NOMO-1 treated with DMSO at 0.1 percent for 48 hours (cell line): ENCODE measurements at regions not wholly inside any gene's neighbourhood (a gene's known extent, or its start where the extent isn't known, plus 50 kb on each side); places are given as distances from the start of the nearest gene placed in this dataset.
"Not testable (repeated sequence)": the region's sequence is repeated elsewhere in the genome, so short reads cannot be mapped to it uniquely, and the experiment has no call there.

Experiments
- DNase-seq: peaks from one replicate; lab custom pipeline; 2025; ENCODE audit not compliant: unreplicated experiment; lab: John Stamatoyannopoulos, UW

DNA sequence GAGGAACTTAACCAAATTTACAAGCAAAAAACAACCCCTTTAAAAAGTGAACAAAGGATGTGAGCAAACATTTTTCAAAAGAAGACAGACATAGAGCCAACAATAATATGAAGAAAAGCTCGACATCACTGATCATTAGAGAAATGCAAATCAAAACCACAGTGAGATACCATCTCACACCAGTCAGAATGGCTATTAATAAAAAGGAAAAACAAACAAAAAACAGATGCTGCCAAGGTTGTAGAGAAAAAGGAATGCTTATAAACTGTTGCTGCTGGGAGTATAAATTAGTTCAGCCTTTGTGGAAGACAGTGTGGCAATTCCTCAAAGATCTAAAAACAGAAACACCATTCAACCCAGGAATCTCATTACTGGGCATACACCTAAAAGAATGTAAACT is 527.8 kb upstream of the PTCHD4 start:
- DNase-seq = not testable (repeated sequence)

GRCh38 chr6:48630511-48630910 is 519.5 kb upstream of the PTCHD4 start:
- DNase-seq = no peak

DNA sequence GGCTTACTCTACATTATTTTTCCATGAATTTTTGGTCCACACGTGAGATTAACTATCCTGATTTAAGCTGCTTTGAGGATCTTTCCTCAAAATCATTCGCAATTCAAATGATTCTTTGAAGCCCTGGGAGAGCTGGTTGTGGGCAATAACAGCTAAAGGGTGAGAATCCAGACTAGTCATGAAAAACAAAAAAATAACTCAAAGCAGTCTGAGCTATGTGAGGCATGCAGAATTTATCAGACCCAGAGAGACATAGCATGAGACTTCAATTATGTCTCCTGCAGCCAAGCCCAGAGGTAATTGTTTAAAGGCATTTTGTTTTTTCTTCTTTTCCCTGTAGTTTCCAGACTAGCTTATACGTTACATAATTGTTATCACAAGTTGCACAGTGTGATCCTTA is 517.3 kb upstream of the PTCHD4 start:
- no peak for DNase-seq

DNA sequence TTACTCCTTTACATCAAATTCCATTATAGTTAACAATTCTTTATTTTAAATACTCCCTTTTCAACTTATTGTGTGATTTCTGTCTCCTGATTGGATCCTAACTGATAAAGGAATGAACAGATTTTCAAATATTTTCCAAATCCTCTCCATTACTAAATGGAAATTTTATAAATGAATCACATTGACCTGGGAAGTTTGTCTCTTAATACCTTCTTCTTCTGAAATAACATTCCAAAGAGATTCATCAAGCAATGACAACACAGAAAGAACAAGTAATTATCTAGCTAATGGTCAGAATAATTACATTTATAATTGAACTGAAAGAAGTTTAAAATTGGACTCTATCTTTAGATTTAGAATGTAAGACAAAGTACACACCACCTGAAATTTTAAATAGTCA is 515.4 kb upstream of the PTCHD4 start:
- DNase-seq = no peak

DNA sequence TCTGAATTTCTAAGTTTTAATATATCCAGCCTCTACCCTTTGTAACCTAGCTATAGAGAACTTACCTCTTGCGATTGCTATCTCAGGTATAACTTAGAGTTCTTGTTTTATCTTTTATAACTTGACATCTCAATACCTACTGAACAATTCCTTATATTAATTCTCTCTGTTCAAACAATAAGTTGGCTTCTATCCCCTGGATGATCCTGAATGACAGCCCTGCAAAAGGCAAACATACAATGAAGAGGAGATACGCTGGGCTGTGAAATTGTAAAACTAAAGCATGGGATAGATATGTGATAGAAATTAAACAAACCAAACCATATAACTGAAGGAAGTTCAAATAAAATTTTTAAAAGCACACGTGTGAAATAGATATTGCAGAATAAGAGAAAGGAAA is 513.6 kb upstream of the PTCHD4 start:
- no peak for DNase-seq

DNA sequence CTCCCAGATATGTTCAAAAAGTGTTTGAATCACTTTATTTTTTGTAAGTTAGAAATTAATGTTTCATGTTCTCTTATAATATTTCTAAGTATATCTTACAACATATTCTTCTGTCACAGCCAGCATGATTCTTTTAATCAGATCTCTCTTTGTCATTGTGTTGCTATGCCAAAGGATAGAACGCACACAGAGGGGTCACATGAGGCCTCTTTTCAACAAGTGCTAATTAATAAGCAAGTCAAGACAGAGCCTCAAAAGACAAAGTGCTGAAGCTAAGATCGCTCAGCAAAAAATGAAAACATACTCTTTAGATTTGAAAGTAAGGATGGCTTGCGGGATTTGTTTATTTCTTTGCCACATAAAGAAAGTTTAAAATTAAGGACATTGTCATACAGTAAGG is 508.8 kb upstream of the PTCHD4 start:
- no peak for DNase-seq

DNA sequence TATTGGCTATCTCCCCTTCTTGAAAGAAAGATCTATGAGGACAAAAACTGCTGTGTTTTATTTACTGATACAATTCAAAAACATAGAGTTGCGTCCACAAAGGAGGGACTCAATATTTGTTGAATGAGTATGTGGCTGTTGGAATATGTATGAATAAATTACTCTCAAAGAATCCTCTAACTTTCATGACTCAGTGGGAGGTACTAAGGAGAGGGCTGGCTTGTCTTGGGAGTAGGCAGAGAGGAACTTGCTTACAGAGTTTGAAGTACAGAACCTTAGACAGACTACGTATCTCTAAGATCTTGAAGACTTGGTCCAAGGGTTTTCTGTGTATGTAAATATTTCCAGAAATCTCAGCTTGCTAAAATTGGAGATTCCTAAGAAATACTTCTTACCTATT is 504.0 kb upstream of the PTCHD4 start:
- no peak for DNase-seq

GRCh38 chr6:48614326-48614725 is 503.3 kb upstream of the PTCHD4 start:
- no peak for DNase-seq

GRCh38 chr6:48613231-48613949 is 502.4 kb upstream of the PTCHD4 start:
- no peak for DNase-seq

DNA sequence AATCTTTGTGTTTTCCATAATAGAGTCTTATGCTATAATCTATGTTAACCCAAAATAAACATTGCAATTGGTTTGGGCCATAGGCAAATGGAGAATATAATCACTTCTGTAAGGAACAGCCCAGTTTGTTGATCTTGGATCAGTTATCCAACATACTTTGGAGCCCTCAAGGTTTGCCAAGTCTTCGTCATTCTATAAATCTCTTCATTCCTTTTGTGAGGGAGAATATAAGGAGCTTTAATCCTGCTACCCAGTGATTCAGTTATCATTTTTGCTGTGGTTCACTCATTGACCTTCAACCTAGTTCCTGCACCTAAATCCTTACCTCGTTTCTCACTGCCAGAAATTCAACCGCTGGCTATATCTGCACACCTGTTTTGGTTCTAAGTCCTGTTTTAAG is 500.3 kb upstream of the PTCHD4 start:
- DNase-seq = no peak

DNA sequence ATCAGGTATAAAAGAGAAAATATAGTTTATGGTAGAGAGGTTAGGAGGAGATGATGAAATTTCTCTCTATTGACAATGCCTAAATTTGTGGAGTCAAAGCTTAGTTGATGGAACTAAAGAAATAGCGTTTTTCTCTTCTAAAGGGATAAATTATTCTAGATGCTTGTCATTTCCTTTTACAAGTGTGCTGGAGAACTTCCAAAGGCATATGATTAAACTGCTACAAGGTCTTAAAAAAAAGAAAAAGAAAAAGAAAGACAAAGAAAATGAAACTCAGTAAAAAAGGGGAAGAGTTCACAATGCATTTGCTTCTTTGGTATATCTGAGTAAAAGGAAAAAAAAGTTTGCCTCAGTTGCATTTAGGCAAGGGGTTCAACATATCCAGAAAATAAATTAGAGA is 499.8 kb upstream of the PTCHD4 start:
- DNase-seq = no peak

- DNase-seq = no peak
Observed at GRCh38 chr6:48606618-48607017, 495.6 kb upstream of the PTCHD4 start.

DNA sequence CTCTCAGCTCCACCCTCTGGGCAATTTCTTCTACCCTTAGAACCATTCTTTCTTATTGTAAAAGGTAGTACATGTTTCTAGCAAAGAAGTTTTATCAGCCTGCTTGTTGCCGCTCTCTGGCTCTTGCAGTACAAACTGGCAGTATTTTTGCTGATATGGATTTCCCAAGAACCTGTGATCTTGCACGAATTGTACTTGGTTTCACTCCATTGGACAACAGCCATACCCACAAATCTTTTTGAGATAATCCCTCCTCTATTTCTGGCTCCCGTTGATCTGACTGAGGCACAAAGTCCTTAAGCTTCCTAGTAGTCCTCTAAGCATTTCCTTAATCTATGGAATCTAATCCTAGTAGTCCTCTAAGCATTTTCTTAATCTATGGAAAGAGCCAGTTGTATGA is 487.0 kb upstream of the PTCHD4 start:
- no peak for DNase-seq

DNA sequence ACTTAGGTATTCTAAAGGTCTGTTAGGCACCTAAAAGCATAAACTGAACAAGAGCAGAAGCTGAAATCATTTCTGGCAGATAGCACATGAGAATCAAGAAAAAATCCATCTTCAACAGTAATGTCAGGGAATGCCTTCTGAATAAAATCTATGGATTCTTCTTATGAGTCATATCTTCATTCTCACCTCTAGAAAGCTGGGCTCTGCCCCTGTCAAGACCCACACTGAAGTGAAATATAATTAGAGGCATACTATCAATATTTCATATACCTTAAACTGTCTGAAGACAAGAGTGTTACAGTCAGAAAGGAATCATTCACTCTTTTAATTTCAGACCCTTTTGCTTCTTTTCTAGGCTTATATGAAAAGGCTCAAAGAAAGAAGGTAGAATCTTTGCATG is 485.8 kb upstream of the PTCHD4 start:
- no peak for DNase-seq

DNA sequence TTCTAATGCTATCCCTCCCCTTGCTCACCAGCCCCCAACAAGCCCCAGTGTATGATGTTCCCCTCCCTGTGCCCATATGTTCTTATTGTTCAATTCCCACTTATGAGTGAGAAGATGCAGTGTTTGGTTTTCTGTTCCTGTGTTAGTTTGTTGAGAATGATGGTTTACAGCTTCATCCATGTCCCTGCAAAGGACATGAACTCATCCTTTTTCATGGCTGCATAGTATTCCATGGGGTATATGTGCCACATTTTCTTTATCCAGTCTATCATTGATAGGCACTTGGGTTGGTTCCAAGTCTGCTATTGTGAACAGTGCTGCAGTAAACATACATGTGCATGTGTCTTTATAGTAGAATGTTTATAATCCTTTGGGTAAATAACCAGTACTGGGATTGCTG is 480.2 kb upstream of the PTCHD4 start:
- not testable (repeated sequence) for DNase-seq

GRCh38 chr6:48584846-48585245 is 473.8 kb upstream of the PTCHD4 start:
- no peak for DNase-seq

DNA sequence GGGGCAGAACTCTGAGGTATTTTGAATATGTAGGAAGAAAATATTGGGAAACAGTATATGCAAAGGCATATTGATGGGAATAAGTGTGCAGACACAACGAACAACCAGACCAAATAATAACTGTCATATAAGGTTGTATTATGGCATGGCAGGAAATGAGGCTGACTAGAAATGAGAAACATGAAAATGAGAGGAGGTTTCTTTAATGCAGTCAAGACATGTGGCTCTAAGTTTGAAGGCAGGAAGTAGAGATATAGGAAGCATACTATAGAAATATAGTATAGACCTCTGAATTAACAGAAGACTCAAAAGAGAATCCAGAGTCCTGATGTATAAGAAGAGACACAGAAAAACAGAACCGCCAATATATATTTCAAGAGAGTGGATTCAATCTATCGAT is 459.7 kb upstream of the PTCHD4 start:
- no peak for DNase-seq

DNA sequence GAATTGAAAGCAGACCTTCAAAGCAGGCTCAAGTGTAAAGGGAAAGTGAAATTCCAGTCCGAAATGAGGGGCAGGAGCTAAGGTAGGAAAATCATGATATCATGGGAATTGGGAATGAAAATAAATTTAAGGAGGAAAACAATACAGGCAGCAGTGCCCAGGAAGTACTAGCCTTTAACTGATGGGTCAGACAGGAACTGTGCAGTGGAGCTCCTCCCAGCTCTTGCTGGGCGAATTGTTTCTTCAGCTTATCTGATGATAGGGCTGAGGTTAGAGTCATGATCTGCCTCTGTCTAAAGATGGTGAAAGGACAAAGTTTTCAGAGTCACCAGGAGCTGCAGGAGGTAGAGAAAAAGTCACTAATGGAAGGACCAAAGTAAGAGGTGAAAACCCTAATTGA is 457.9 kb upstream of the PTCHD4 start:
- DNase-seq = no peak

DNA sequence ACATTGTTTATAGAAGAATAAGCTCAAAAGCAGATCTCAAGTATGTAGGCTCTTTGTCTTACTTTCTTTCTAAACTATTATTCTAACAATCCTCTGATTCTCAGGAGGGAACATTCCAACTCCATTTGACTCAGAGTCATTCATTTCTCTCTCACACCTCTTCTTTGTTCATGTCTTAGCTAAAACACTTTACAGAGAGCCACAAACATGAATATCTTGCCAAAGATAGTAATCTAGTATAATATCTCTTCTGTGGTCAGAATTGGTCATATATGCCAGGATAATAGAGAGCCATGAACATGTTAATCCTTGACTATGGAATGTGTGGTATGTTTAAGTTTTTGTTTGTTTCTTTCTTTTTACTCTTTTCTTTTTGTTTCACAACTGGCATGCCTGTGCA is 456.0 kb upstream of the PTCHD4 start:
- DNase-seq = no peak

DNA sequence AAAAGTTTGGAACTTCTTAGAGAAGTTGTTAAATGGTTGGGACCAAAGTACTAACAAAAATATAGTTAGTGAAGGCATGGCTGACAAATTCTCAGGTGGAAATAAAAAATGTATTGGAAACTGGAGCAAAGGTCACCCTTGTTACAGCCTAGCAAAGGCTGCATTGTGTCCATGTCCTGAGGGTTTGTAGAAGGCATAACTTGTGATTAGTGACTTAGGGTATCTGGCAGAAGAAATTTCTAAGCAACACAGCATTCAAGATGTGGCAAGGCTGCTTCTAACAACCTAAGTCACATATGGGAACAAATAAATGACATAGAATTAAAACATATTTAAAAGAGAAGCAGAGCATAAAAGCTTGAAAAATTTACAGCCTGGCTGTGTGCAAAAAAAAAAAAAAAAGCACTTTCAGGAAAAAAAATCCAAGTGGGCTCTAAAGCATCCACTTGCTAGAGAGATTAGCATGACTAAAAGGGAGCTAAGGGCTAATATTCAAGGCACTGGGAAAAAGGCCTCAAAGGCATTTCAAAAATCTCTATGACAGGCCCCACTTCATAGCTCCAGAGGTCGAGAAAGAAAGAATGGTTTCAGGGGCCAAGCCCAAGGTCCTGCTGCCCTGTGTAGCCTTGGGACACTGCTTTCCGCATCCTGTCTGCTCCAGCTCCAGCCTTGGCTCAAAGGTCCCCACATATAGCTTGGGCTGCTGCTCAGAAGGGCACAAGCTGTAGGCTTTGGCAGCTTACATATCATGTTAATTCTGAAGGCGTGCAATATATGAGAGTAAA is 453.2 kb upstream of the PTCHD4 start:
- no peak for DNase-seq

- no peak for DNase-seq
Observed at GRCh38 chr6:48563433-48563832, 452.4 kb upstream of the PTCHD4 start.

- DNase-seq = no peak
Observed at GRCh38 chr6:48560408-48560807, 449.4 kb upstream of the PTCHD4 start.
